ENCODE measurements at regions not wholly inside any gene's neighbourhood (a gene's known extent, or its start where the extent isn't known, plus 50 kb on each side); places are given as distances from the start of the nearest gene placed in this dataset.

- intact Hi-C loops (cut with DNase I) = no loop called here
- 82% methylated on average over 7 of the region's 7 CpGs for WGBS
- Histone ChIP-seq H3K9me3 (ENCODE audit: control insufficient read depth, low read length) (no peaks in the 10 kb centered on the region), H3K27me3 (ENCODE audit: control insufficient read depth, insufficient read depth) (no peaks in the 10 kb centered on the region), H3K4me1 (ENCODE audit: control insufficient read depth, insufficient read depth, low read length) (no peaks in the 10 kb centered on the region), H3K27ac (ENCODE audit: low read length) (no peak overlapping the region), H3K4me3 (ENCODE audit: low read length) (no peak overlapping the region)
- no peak for ATAC-seq
- no peak for DNase-seq
Observed at GRCh38 chr7:155210356-155210755, 87.3 kb upstream of the INSIG1 start.

GRCh38 chr7:155211173-155211572, 86.5 kb upstream of the INSIG1 start:
- WGBS = 95% methylated on average over 6 of the region's 6 CpGs
- no peak for ATAC-seq
- no peaks in the 10 kb centered on the region for H3K4me1 ChIP-seq (ENCODE audit: control insufficient read depth, insufficient read depth, low read length)
- DNase-seq = no peak
- H3K4me3 ChIP-seq (ENCODE audit: low read length) = no peak overlapping the region
- intact Hi-C loops (cut with DNase I) = no loop called here
- H3K27me3 ChIP-seq (ENCODE audit: control insufficient read depth, insufficient read depth) = no peaks in the 10 kb centered on the region
- H3K9me3 ChIP-seq (ENCODE audit: control insufficient read depth, low read length) = no peaks in the 10 kb centered on the region
- no peak overlapping the region for H3K27ac ChIP-seq (ENCODE audit: low read length)

DNA sequence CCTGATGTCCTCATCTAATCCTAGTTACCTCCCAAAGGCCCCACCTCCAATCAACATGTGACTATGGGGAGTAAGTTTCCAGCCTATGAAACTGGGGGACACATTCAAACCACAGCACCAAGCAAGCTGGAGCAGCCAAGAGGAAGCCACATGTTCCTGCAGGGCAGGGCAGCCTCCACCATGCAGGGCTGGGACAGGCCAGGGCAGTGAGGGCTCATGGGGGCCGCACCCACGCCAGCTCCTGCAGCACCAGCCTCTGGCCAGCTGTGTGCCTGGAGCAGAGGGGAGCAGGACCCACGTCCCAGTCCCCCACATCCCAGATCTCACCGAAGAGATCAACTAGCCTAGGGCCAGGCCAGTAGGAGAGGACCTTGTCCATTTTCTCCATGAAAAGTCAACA, 85.9 kb upstream of the INSIG1 start:
- Histone ChIP-seq H3K4me3 (ENCODE audit: low read length) (no peak overlapping the region), H3K27ac (ENCODE audit: low read length) (no peak overlapping the region), H3K4me1 (ENCODE audit: control insufficient read depth, insufficient read depth, low read length) (no peaks in the 10 kb centered on the region), H3K9me3 (ENCODE audit: control insufficient read depth, low read length) (no peaks in the 10 kb centered on the region), H3K27me3 (ENCODE audit: control insufficient read depth, insufficient read depth) (no peaks in the 10 kb centered on the region)
- ATAC-seq = no peak
- intact Hi-C loops (cut with DNase I) = no loop called here
- DNase-seq = no peak
- 90% methylated on average over 4 of the region's 4 CpGs for WGBS

GRCh38 chr7:155212301-155213015, 85.2 kb upstream of the INSIG1 start:
- Histone ChIP-seq H3K4me3 (ENCODE audit: low read length) (no peak overlapping the region), H3K27me3 (ENCODE audit: control insufficient read depth, insufficient read depth) (no peaks in the 10 kb centered on the region), H3K4me1 (ENCODE audit: control insufficient read depth, insufficient read depth, low read length) (no peaks in the 10 kb centered on the region), H3K9me3 (ENCODE audit: control insufficient read depth, low read length) (no peaks in the 10 kb centered on the region), H3K27ac (ENCODE audit: low read length) (no peak overlapping the region)
- WGBS = 79% methylated on average over 15 of the region's 15 CpGs
- ATAC-seq (no peak), DNase-seq (no peak)
- intact Hi-C loops (cut with DNase I) = no loop called here

DNA sequence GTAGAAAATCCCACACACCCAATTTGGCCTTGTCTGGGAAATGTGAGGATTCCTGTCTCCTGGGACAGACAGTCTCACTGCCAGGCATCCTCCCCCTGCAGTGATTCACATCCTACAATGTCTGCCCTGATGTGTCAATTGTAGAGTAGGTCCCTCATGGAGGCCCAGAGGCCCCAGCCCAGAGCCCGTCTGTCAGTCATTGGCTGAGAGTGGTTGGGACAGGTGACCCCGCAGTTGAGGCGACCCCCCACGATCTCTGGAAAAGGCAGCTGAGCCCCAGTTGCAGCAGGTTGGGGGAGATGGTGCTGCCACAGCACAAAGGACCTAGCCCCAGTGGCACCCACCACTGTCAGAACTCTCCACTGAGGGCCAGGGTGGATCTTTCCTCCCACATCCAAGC, 84.3 kb upstream of the INSIG1 start:
- Histone ChIP-seq H3K27ac (ENCODE audit: low read length) (no peak overlapping the region), H3K27me3 (ENCODE audit: control insufficient read depth, insufficient read depth) (no peaks in the 10 kb centered on the region), H3K4me3 (ENCODE audit: low read length) (no peak overlapping the region), H3K4me1 (ENCODE audit: control insufficient read depth, insufficient read depth, low read length) (no peaks in the 10 kb centered on the region), H3K9me3 (ENCODE audit: control insufficient read depth, low read length) (no peaks in the 10 kb centered on the region)
- intact Hi-C loops (cut with DNase I) = no loop called here
- WGBS = 88% methylated on average over 4 of the region's 4 CpGs
- no peak for ATAC-seq
- no peak for DNase-seq

GRCh38 chr7:155213955-155214740, 83.5 kb upstream of the INSIG1 start:
- ATAC-seq (peak; percentile 4 to 32), DNase-seq (no peak)
- WGBS = 40% methylated on average over 26 of the region's 26 CpGs
- no peak overlapping the region for H3K4me3 ChIP-seq (ENCODE audit: low read length)
- no peaks in the 10 kb centered on the region for H3K4me1 ChIP-seq (ENCODE audit: control insufficient read depth, insufficient read depth, low read length)
- intact Hi-C loops (cut with DNase I) = no loop called here
- no peaks in the 10 kb centered on the region for H3K27me3 ChIP-seq (ENCODE audit: control insufficient read depth, insufficient read depth)
- H3K27ac ChIP-seq (ENCODE audit: low read length) = no peak overlapping the region
- H3K9me3 ChIP-seq (ENCODE audit: control insufficient read depth, low read length) = no peaks in the 10 kb centered on the region

DNA sequence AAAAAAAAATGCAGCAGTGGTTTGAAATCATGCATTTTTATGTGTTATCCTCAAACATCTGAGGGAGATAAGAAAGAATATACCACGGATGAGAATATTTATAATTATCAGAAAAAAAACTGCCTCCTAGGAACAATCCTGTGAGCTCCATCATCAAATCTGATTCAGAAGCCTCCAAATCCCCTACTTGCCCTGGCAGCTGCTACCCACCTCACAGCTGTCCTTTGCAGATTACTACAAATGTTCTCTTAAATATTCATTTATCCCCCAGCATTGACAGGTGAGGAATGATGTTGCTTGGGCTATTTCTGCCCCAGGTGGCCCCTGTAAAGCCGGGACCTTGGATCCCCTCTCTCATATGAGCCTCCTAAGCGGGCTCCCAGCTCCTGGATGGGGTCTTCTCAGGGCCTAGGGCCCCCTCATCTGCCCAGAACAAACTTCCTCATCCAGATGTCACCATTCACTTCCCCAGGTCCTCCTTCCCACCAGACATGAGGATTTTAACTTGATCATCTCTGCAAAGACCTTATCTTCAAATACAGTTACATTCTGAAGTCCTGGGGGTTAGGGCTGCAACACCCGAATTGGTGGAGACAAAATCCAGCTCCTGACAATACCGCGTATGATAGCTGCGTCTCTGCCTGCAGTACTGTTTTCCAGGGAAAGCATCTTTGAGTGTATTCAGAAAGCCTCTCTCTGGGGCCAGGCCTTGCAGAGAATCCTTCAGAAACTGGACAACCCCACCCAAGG, 81.9 kb upstream of the INSIG1 start:
- no peak overlapping the region for H3K4me3 ChIP-seq (ENCODE audit: low read length)
- intact Hi-C loops (cut with DNase I) = no loop called here
- no peak for ATAC-seq
- no peaks in the 10 kb centered on the region for H3K9me3 ChIP-seq (ENCODE audit: control insufficient read depth, low read length)
- no peaks in the 10 kb centered on the region for H3K4me1 ChIP-seq (ENCODE audit: control insufficient read depth, insufficient read depth, low read length)
- no peak overlapping the region for H3K27ac ChIP-seq (ENCODE audit: low read length)
- no peak for DNase-seq
- no peaks in the 10 kb centered on the region for H3K27me3 ChIP-seq (ENCODE audit: control insufficient read depth, insufficient read depth)
- 72% methylated on average over 7 of the region's 7 CpGs for WGBS

- WGBS = 83% methylated on average over 8 of the region's 8 CpGs
- no peaks in the 10 kb centered on the region for H3K27me3 ChIP-seq (ENCODE audit: control insufficient read depth, insufficient read depth)
- ATAC-seq = no peak
Observed at GRCh38 chr7:155216475-155217272, 81.0 kb upstream of the INSIG1 start.

GRCh38 chr7:155217634-155218033, 80.0 kb upstream of the INSIG1 start:
- WGBS = 70% methylated on average over 2 of the region's 2 CpGs
- Histone ChIP-seq H3K4me1 (ENCODE audit: control insufficient read depth, insufficient read depth, low read length) (no peaks in the 10 kb centered on the region), H3K27ac (ENCODE audit: low read length) (no peak overlapping the region), H3K4me3 (ENCODE audit: low read length) (no peak overlapping the region), H3K9me3 (ENCODE audit: control insufficient read depth, low read length) (no peaks in the 10 kb centered on the region), H3K27me3 (ENCODE audit: control insufficient read depth, insufficient read depth) (no peaks in the 10 kb centered on the region)
- ATAC-seq (no peak), DNase-seq (no peak)
- intact Hi-C loops (cut with DNase I) = no loop called here

More at GRCh38 chr7:155216475-155217272, 81.0 kb upstream of the INSIG1 start:
- Histone ChIP-seq H3K9me3 (ENCODE audit: control insufficient read depth, low read length) (no peaks in the 10 kb centered on the region), H3K27ac (ENCODE audit: low read length) (no peak overlapping the region), H3K4me1 (ENCODE audit: control insufficient read depth, insufficient read depth, low read length) (no peaks in the 10 kb centered on the region), H3K4me3 (ENCODE audit: low read length) (no peak overlapping the region)
- DNase-seq = no peak
- intact Hi-C loops (cut with DNase I) = no loop called here

DNA sequence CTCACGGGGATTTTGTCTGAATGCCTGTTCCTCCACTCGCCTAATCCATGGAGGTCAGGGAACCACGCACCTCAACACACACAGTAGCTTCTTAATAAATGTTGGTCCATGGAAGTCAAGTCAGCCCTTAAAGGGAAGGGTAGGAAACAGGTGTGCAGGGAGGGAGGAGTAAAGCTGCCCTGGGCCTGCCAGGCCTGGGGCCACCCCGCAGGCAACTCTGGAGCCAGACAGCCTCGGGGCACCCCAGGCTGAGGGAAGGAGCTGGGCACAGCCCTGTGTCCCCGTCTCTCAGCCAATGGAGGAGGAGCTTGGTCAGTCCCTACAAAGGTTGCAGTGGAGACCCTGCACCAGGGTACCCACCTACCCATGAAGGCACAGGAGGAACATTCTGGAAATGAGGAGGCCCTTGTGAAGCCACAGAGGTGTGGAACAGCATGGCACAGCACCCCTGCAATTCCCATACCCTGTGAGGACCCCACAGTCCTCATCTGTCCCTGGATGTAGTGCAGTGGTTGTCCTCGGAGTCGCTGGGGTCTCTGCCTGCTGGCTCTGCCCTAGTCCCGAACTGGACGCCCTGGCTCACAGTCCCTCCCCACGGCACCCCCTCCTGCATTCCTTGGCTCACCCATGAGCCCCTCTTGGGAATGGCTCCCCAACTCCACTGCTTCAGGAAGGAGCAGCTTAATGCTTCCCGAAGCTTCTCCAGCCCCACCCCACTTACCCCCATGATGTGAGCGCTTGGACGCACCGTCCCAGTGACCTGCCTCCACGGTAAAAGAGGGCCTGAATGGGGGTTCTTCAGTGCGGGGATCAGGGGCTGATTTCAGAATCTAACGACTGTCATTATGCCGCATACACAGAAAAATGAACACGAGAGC, 79.2 kb upstream of the INSIG1 start:
- no peak overlapping the region for H3K27ac ChIP-seq (ENCODE audit: low read length)
- H3K9me3 ChIP-seq (ENCODE audit: control insufficient read depth, low read length) = no peaks in the 10 kb centered on the region
- H3K4me3 ChIP-seq (ENCODE audit: low read length) = no peak overlapping the region
- WGBS = 82% methylated on average over 20 of the region's 20 CpGs
- no peak for DNase-seq
- no peaks in the 10 kb centered on the region for H3K4me1 ChIP-seq (ENCODE audit: control insufficient read depth, insufficient read depth, low read length)
- H3K27me3 ChIP-seq (ENCODE audit: control insufficient read depth, insufficient read depth) = no peaks in the 10 kb centered on the region
- intact Hi-C loops (cut with DNase I) = no loop called here
- ATAC-seq = no peak
